ENCODE measurements at regions not wholly inside any gene's neighbourhood (a gene's known extent, or its start where the extent isn't known, plus 50 kb on each side); places are given as distances from the start of the nearest gene placed in this dataset.

DNA sequence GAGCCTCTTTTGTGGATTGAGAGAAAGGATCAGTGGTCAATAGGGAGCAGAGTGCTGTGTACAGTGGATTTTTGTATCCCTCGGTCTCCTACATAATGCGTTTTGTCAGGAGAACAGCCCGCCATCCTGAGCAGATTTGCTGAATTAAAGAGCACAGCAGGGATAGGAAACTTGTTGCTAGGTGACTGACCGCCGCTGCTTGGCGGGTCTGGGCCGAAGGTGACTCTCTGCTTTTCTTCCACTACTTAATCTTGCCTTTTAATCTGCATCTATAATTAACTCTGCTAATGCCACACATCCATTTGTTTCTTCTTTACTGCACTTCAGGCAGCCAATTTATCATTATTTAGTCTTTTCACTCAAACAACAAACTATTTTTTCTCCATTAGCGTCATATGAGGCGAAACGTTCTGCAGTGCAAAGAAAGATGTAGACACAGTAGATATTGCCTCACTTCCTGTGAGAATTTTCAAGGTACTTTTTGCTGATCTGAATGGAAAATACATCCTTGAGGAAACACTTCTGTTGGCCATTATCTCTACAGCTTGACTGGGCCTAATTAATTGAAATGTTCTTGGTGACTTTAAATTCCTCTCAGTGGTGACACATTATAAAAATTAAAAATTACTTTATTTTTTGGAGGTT is 108.0 kb downstream of the PPM1A start:
- Histone ChIP-seq H3K9me3 (no peaks in the 10 kb centered on the region), H3K27ac (no peak overlapping the region), H3K4me1 (no peaks in the 10 kb centered on the region), H3K4me3 (no peak overlapping the region), H3K36me3 (no peaks in the 10 kb centered on the region), H3K27me3 (no peaks in the 10 kb centered on the region)
- ATAC-seq (no peak), DNase-seq (no peak)
- no peak for TF ChIP-seq CTCF (IDR thresholded peaks at IDR 0.05)
- intact Hi-C loops (cut with DNase I) = no loop called here

GRCh38 chr14:60357551-60358149 is 108.6 kb downstream of the PPM1A start:
- no peaks in the 10 kb centered on the region for H3K36me3 ChIP-seq
- no peaks in the 10 kb centered on the region for H3K9me3 ChIP-seq
- no peak for ATAC-seq
- no peak overlapping the region for H3K4me3 ChIP-seq
- TF ChIP-seq CTCF (IDR thresholded peaks at IDR 0.05) = no peak
- intact Hi-C loops (cut with DNase I) = no loop called here
- H3K27ac ChIP-seq = no peak overlapping the region
- H3K27me3 ChIP-seq = no peaks in the 10 kb centered on the region
- no peak for DNase-seq
- H3K4me1 ChIP-seq = no peaks in the 10 kb centered on the region

GRCh38 chr14:60363275-60363674 is 114.3 kb downstream of the PPM1A start:
- DNase-seq (no peak), ATAC-seq (no peak)
- no peak for TF ChIP-seq CTCF (IDR thresholded peaks at IDR 0.05)
- Histone ChIP-seq H3K27me3 (peaks cover 0 to 8% of the 10 kb centered on the region in 2 donors), H3K4me3 (no peak overlapping the region), H3K36me3 (no peaks in the 10 kb centered on the region), H3K27ac (no peak overlapping the region), H3K4me1 (no peaks in the 10 kb centered on the region), H3K9me3 (no peaks in the 10 kb centered on the region)
- intact Hi-C loops (cut with DNase I) = no loop called here

DNA sequence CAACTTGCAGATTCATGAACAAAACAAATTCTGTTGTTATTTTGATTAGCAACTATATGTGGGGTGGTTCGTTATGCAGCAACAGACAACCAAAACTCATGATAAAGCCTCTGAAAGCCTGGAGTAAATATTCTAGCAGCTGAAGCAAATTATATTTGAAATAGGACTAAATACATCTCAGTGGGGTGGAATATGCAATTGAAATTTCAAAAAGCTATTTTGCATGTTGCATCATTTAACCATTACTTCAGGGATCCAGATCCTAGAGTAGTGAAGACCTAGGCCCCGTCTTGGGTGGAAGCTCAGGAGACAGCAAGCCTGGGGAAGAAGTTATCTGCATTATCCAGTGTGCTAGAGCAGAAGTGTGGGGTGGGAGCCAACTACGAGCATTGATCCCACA is 114.7 kb downstream of the PPM1A start:
- no peaks in the 10 kb centered on the region for H3K4me1 ChIP-seq
- no peak for ATAC-seq
- no peaks in the 10 kb centered on the region for H3K9me3 ChIP-seq
- H3K36me3 ChIP-seq = no peaks in the 10 kb centered on the region
- no peak for DNase-seq
- H3K4me3 ChIP-seq = no peak overlapping the region
- peaks cover 0 to 8% of the 10 kb centered on the region in 2 donors for H3K27me3 ChIP-seq
- no peak overlapping the region for H3K27ac ChIP-seq
- intact Hi-C loops (cut with DNase I) = no loop called here
- no peak for TF ChIP-seq CTCF (IDR thresholded peaks at IDR 0.05)

DNA sequence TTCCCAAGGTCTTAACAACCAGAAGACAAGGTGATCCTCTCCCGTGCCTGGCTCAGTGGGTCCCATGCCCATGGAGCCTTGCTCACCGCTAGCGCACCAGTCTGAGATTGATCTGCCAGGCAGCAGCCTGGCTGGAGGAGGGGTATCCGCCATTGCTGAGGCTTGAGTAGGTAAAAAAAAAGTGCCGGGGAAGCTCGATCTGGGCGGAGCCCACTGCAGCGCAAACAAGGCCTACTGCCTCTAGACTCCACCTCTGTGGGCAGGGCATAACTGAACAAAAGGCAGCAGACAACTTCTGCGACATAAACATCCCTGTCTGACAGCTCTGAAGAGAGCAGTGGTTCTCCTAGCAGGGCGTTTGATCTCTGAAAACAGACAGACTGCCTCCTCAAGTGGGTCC is 104.0 kb downstream of the C14orf39 start:
- no peak for DNase-seq
- intact Hi-C loops (cut with DNase I) = no loop called here
- no peaks in the 10 kb centered on the region for H3K36me3 ChIP-seq
- no peaks in the 10 kb centered on the region for H3K4me1 ChIP-seq
- no peak for ATAC-seq
- no peaks in the 10 kb centered on the region for H3K27me3 ChIP-seq
- TF ChIP-seq CTCF (IDR thresholded peaks at IDR 0.05) = no peak
- H3K27ac ChIP-seq = no peak overlapping the region
- H3K9me3 ChIP-seq = no peaks in the 10 kb centered on the region
- H3K4me3 ChIP-seq = no peak overlapping the region
